ENCODE measurements at regions not wholly inside any gene's neighbourhood (a gene's known extent, or its start where the extent isn't known, plus 50 kb on each side); places are given as distances from the start of the nearest gene placed in this dataset.

DNA sequence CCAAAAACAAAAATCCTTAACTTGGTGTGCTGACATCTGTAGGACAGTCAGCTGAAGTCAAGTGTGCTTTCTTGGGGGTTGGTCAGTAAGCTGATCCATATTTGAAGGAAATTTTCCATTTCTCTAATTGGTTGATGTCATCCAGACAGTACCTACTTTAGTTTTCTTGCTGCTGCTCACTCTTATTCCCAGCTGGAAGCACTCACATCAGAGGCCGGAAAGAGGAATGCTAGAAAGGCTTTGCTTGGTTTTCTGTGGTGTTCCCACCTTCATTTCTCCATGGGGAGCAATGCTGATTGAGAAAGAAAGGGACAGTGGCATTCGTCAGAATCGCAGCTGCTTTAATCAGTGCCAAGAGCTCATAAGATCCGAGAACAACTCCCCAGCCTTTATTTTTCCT, 227.0 kb downstream of the C4orf33 start (continued):
- TF ChIP-seq, protein P1, sequence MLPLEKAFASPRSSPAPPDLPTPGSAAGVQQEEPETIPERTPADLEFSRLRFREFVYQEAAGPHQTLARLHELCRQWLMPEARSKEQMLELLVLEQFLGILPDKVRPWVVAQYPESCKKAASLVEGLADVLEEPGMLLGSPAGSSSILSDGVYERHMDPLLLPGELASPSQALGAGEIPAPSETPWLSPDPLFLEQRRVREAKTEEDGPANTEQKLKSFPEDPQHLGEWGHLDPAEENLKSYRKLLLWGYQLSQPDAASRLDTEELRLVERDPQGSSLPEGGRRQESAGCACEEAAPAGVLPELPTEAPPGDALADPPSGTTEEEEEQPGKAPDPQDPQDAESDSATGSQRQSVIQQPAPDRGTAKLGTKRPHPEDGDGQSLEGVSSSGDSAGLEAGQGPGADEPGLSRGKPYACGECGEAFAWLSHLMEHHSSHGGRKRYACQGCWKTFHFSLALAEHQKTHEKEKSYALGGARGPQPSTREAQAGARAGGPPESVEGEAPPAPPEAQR (tag by site-specific recombination; IDR thresholded peaks at IDR 0.05): no peak
- TF ChIP-seq ZFP41 (tag by site-specific recombination; IDR thresholded peaks at IDR 0.05; ENCODE audit: borderline replicate concordance) (no peak), ZSCAN16 (tag by site-specific recombination; IDR thresholded peaks at IDR 0.05) (no peak), ZNF239 (tag by site-specific recombination; IDR thresholded peaks at IDR 0.05) (no peak), ZNF366 (tag by site-specific recombination; conservative IDR thresholded peaks at IDR 0.05) (no peak), ZNF426 (tag by site-specific recombination; IDR thresholded peaks at IDR 0.05) (no peak), KLF9 (tag by site-specific recombination; IDR thresholded peaks at IDR 0.05; ENCODE audit: low read depth) (no peak), ZNF549 (tag by site-specific recombination; IDR thresholded peaks at IDR 0.05) (no peak), ZNF548 (tag by site-specific recombination; IDR thresholded peaks at IDR 0.05) (no peak)
- TF ChIP-seq, protein P2, sequence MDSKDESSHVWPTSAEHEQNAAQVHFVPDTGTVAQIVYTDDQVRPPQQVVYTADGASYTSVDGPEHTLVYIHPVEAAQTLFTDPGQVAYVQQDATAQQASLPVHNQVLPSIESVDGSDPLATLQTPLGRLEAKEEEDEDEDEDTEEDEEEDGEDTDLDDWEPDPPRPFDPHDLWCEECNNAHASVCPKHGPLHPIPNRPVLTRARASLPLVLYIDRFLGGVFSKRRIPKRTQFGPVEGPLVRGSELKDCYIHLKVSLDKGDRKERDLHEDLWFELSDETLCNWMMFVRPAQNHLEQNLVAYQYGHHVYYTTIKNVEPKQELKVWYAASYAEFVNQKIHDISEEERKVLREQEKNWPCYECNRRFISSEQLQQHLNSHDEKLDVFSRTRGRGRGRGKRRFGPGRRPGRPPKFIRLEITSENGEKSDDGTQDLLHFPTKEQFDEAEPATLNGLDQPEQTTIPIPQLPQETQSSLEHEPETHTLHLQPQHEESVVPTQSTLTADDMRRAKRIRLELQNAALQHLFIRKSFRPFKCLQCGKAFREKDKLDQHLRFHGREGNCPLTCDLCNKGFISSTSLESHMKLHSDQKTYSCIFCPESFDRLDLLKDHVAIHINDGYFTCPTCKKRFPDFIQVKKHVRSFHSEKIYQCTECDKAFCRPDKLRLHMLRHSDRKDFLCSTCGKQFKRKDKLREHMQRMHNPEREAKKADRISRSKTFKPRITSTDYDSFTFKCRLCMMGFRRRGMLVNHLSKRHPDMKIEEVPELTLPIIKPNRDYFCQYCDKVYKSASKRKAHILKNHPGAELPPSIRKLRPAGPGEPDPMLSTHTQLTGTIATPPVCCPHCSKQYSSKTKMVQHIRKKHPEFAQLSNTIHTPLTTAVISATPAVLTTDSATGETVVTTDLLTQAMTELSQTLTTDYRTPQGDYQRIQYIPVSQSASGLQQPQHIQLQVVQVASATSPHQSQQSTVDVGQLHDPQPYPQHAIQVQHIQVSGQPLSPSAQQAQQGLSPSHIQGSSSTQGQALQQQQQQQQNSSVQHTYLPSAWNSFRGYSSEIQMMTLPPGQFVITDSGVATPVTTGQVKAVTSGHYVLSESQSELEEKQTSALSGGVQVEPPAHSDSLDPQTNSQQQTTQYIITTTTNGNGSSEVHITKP (tag by site-specific recombination; IDR thresholded peaks at IDR 0.05): no peak

- H3K4me1 ChIP-seq (ENCODE audit: control insufficient read depth, insufficient read depth, low read length): no peaks in the 10 kb centered on the region
- no peak overlapping the region for H3K4me3 ChIP-seq (ENCODE audit: low read depth, low read length)
- ChIA-PET POLR2A (no interaction called here), CTCF (no interaction called here)
- H3K27ac ChIP-seq (ENCODE audit: extremely low read depth, low read depth, low read length): no peak overlapping the region
- no peaks in the 10 kb centered on the region for H3K36me3 ChIP-seq (ENCODE audit: control insufficient read depth in 2 of 2, insufficient read depth in 1 of 2, low read length in 2 of 2)
- no peaks in the 10 kb centered on the region for H3K9me3 ChIP-seq (ENCODE audit: control insufficient read depth, insufficient read depth, low read depth, low read length)
- TF ChIP-seq HIC1 (tag by site-specific recombination; IDR thresholded peaks at IDR 0.05) (no peak), ZNF776 (tag by site-specific recombination; IDR thresholded peaks at IDR 0.05; ENCODE audit: borderline replicate concordance) (no peak), TCF7L2 (IDR thresholded peaks at IDR 0.05; ENCODE audit: borderline replicate concordance, low read depth, low read length) (no peak), KLF10 (tag by site-specific recombination; IDR thresholded peaks at IDR 0.05) (no peak), REPIN1 (tag by site-specific recombination; IDR thresholded peaks at IDR 0.05; ENCODE audit: low read depth) (no peak), ZBTB48 (tag by site-specific recombination; IDR thresholded peaks at IDR 0.05) (no peak), ZNF214 (tag by site-specific recombination; IDR thresholded peaks at IDR 0.05; ENCODE audit: borderline replicate concordance) (no peak), ZNF692 (tag by site-specific recombination; IDR thresholded peaks at IDR 0.05) (no peak), SP3 (tag by site-specific recombination; IDR thresholded peaks at IDR 0.05) (no peak), ZNF324 (tag by site-specific recombination; IDR thresholded peaks at IDR 0.05) (no peak), PRDM2 (tag by site-specific recombination; IDR thresholded peaks at IDR 0.05; ENCODE audit: borderline replicate concordance) (no peak)
- TF ChIP-seq, protein P3, sequence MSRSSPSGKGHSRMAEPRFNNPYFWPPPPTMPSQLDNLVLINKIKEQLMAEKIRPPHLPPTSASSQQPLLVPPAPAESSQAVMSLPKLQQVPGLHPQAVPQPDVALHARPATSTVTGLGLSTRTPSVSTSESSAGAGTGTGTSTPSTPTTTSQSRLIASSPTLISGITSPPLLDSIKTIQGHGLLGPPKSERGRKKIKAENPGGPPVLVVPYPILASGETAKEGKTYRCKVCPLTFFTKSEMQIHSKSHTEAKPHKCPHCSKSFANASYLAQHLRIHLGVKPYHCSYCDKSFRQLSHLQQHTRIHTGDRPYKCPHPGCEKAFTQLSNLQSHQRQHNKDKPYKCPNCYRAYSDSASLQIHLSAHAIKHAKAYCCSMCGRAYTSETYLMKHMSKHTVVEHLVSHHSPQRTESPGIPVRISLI (tag by site-specific recombination; IDR thresholded peaks at IDR 0.05): no peak
These were observed 227.7 kb downstream of the C4orf33 start for GRCh38 chr4:129323658-129324057.

All from HEK293 (cell line).